ENCODE measurements at regions not wholly inside any gene's neighbourhood (a gene's known extent, or its start where the extent isn't known, plus 50 kb on each side); places are given as distances from the start of the nearest gene placed in this dataset.

- H3K4me2 ChIP-seq (ENCODE audit: extremely low read depth, insufficient read depth, low read length): no peak overlapping the region
- TF ChIP-seq, protein P1, sequence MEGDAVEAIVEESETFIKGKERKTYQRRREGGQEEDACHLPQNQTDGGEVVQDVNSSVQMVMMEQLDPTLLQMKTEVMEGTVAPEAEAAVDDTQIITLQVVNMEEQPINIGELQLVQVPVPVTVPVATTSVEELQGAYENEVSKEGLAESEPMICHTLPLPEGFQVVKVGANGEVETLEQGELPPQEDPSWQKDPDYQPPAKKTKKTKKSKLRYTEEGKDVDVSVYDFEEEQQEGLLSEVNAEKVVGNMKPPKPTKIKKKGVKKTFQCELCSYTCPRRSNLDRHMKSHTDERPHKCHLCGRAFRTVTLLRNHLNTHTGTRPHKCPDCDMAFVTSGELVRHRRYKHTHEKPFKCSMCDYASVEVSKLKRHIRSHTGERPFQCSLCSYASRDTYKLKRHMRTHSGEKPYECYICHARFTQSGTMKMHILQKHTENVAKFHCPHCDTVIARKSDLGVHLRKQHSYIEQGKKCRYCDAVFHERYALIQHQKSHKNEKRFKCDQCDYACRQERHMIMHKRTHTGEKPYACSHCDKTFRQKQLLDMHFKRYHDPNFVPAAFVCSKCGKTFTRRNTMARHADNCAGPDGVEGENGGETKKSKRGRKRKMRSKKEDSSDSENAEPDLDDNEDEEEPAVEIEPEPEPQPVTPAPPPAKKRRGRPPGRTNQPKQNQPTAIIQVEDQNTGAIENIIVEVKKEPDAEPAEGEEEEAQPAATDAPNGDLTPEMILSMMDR (conservative IDR thresholded peaks at IDR 0.05 in 1 of 2, IDR thresholded peaks at IDR 0.05 in 1 of 2; ENCODE audit: low read depth in 1 of 2, low read length in 2 of 2): peak in 1 of 2 donors; percentile 4
- TF ChIP-seq EZH2 (IDR thresholded peaks at IDR 0.05; ENCODE audit: low read length, missing control alignments): no peak
- H3K9me3 ChIP-seq (ENCODE audit: control insufficient read depth, insufficient read depth, low read depth, low read length): no peaks in the 10 kb centered on the region
- peaks cover 4% of the 10 kb centered on the region for H3K4me1 ChIP-seq (ENCODE audit: control insufficient read depth, extremely low read depth, insufficient read depth, low read length)
- peak; percentile 18 to 31 for DNase-seq (ENCODE audit: low read depth in 2 of 2)
- H3K4me3 ChIP-seq (replicated peaks in 1 of 4; ENCODE audit: control extremely low read depth in 1 of 4, insufficient read depth in 1 of 4, low read depth in 3 of 4, low read length in 4 of 4): no peak overlapping the region
- no peak overlapping the region for H3K27ac ChIP-seq (ENCODE audit: insufficient read depth, low read length)
- H3K9ac ChIP-seq (ENCODE audit: insufficient read depth, low read length): no peak overlapping the region
- no peaks in the 10 kb centered on the region for H3K79me2 ChIP-seq (ENCODE audit: control insufficient read depth, insufficient read depth, low read length)
- H2AFZ ChIP-seq (ENCODE audit: low read length): no peak overlapping the region
- H3K36me3 ChIP-seq (ENCODE audit: control insufficient read depth, insufficient read depth, low read length): no peaks in the 10 kb centered on the region
- no peaks in the 10 kb centered on the region for H3K27me3 ChIP-seq (ENCODE audit: control insufficient read depth, insufficient read depth, low read length)
- no peaks in the 10 kb centered on the region for H4K20me1 ChIP-seq (ENCODE audit: control insufficient read depth, extremely low read depth, insufficient read depth, low read length)
These were observed 174.3 kb downstream of the LYPLAL1 start for GRCh38 chr1:219347921-219348391.

GRCh38 chr1:219347376-219347775, 173.7 kb downstream of the LYPLAL1 start:
- no peak overlapping the region for H3K4me3 ChIP-seq (replicated peaks in 1 of 4; ENCODE audit: control extremely low read depth in 1 of 4, insufficient read depth in 1 of 4, low read depth in 3 of 4, low read length in 4 of 4)
- no peaks in the 10 kb centered on the region for H3K36me3 ChIP-seq (ENCODE audit: control insufficient read depth, insufficient read depth, low read length)
- no peak overlapping the region for H3K27ac ChIP-seq (ENCODE audit: insufficient read depth, low read length)
- no peak overlapping the region for H2AFZ ChIP-seq (ENCODE audit: low read length)
- TF ChIP-seq, protein P1 (conservative IDR thresholded peaks at IDR 0.05 in 1 of 2, IDR thresholded peaks at IDR 0.05 in 1 of 2; ENCODE audit: low read depth in 1 of 2, low read length in 2 of 2): no peak
- TF ChIP-seq EZH2 (IDR thresholded peaks at IDR 0.05; ENCODE audit: low read length, missing control alignments): no peak
- H3K4me1 ChIP-seq (ENCODE audit: control insufficient read depth, extremely low read depth, insufficient read depth, low read length): peaks cover 5% of the 10 kb centered on the region
- no peaks in the 10 kb centered on the region for H4K20me1 ChIP-seq (ENCODE audit: control insufficient read depth, extremely low read depth, insufficient read depth, low read length)
- no peak overlapping the region for H3K9ac ChIP-seq (ENCODE audit: insufficient read depth, low read length)
- no peak overlapping the region for H3K4me2 ChIP-seq (ENCODE audit: extremely low read depth, insufficient read depth, low read length)
- DNase-seq (ENCODE audit: low read depth in 2 of 2): peak in 1 of 2 donors; percentile 33
- no peaks in the 10 kb centered on the region for H3K9me3 ChIP-seq (ENCODE audit: control insufficient read depth, insufficient read depth, low read depth, low read length)
- no peaks in the 10 kb centered on the region for H3K27me3 ChIP-seq (ENCODE audit: control insufficient read depth, insufficient read depth, low read length)
- H3K79me2 ChIP-seq (ENCODE audit: control insufficient read depth, insufficient read depth, low read length): no peaks in the 10 kb centered on the region

DNA sequence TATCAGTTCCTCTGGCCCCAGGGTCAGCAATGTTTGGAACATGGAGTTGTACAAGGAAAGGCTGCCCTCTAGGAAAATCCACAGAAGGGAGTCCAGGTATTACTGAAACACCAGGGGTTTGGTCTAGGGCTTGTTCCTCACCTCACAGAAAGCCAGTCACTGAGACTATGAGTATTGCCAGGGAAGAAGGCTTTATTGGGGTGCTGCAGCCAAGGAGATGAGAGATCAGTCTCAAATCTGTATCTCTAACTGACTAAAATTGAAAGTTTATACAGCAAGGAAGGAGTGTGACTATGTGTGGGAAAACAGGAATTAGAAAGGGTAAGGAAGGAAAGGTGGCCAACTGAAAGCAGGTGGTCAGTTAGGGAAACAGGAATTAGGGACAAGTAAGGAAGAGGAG, 172.3 kb downstream of the LYPLAL1 start:
- Histone ChIP-seq H3K79me2 (ENCODE audit: control insufficient read depth, insufficient read depth, low read length) (no peaks in the 10 kb centered on the region), H3K36me3 (ENCODE audit: control insufficient read depth, insufficient read depth, low read length) (no peaks in the 10 kb centered on the region), H2AFZ (ENCODE audit: low read length) (no peak overlapping the region), H4K20me1 (ENCODE audit: control insufficient read depth, extremely low read depth, insufficient read depth, low read length) (no peaks in the 10 kb centered on the region), H3K4me1 (ENCODE audit: control insufficient read depth, extremely low read depth, insufficient read depth, low read length) (peaks cover 7% of the 10 kb centered on the region), H3K9me3 (ENCODE audit: control insufficient read depth, insufficient read depth, low read depth, low read length) (no peaks in the 10 kb centered on the region), H3K27me3 (ENCODE audit: control insufficient read depth, insufficient read depth, low read length) (no peaks in the 10 kb centered on the region), H3K27ac (ENCODE audit: insufficient read depth, low read length) (no peak overlapping the region), H3K4me3 (replicated peaks in 1 of 4; ENCODE audit: control extremely low read depth in 1 of 4, insufficient read depth in 1 of 4, low read depth in 3 of 4, low read length in 4 of 4) (no peak overlapping the region), H3K9ac (ENCODE audit: insufficient read depth, low read length) (no peak overlapping the region), H3K4me2 (ENCODE audit: extremely low read depth, insufficient read depth, low read length) (no peak overlapping the region)
- no peak for DNase-seq (ENCODE audit: low read depth in 2 of 2)
- TF ChIP-seq, protein P1 (conservative IDR thresholded peaks at IDR 0.05 in 1 of 2, IDR thresholded peaks at IDR 0.05 in 1 of 2; ENCODE audit: low read depth in 1 of 2, low read length in 2 of 2): no peak
- no peak for TF ChIP-seq EZH2 (IDR thresholded peaks at IDR 0.05; ENCODE audit: low read length, missing control alignments)
